H9 (cell line): ENCODE measurements at regions not wholly inside any gene's neighbourhood (a gene's known extent, or its start where the extent isn't known, plus 50 kb on each side); places are given as distances from the start of the nearest gene placed in this dataset.

ENCODE experiments used
- DNase-seq: peaks from one replicate; pipeline ENCODE4 v3.0.0-alpha.2; 2017
- H2AFZ ChIP-seq: one replicate; pipeline ENCODE4 v1.6.1; 2013; ENCODE audit warnings: mild to moderate bottlenecking, low read length, control low read depth, moderate library complexity
- H2AK5ac ChIP-seq: 2 replicates; pipeline ENCODE4 v1.6.1; 2013; ENCODE audit warnings: low read length, control low read depth, mixed read lengths; ENCODE audit not compliant: insufficient read length
- H2BK120ac ChIP-seq: one replicate; pipeline ENCODE4 v1.6.1; 2013; ENCODE audit warnings: low read depth, mild to moderate bottlenecking, low read length, control low read depth, inconsistent platforms; ENCODE audit not compliant: poor library complexity, severe bottlenecking
- H2BK12ac ChIP-seq: 2 replicates; pipeline ENCODE4 v1.6.1; 2013; ENCODE audit warnings: low read length, control low read depth, mixed read lengths, low read depth; ENCODE audit not compliant: insufficient read length
- H2BK15ac ChIP-seq: 2 replicates; pipeline ENCODE4 v1.6.1; 2013; ENCODE audit warnings: low read depth, low read length, control low read depth
- H2BK20ac ChIP-seq: one replicate; pipeline ENCODE4 v1.6.1; 2013; ENCODE audit warnings: low read depth, mild to moderate bottlenecking, low read length, control low read depth, inconsistent platforms; ENCODE audit not compliant: poor library complexity, severe bottlenecking
- H2BK5ac ChIP-seq: 2 replicates; pipeline ENCODE4 v1.6.1; 2013; ENCODE audit warnings: low read length, control low read depth, mixed read lengths; ENCODE audit not compliant: insufficient read length
- H3K14ac ChIP-seq: 2 replicates; pipeline ENCODE4 v1.6.1; 2013; ENCODE audit warnings: low read length, control low read depth; ENCODE audit not compliant: insufficient read depth
- H3K18ac ChIP-seq: 2 replicates; pipeline ENCODE4 v1.6.1; 2013; ENCODE audit warnings: low read depth, mild to moderate bottlenecking, mixed read lengths, low read length, control low read depth; ENCODE audit not compliant: insufficient read length
- H3K23ac ChIP-seq: 2 replicates; pipeline ENCODE4 v1.6.1; 2013; ENCODE audit warnings: low read length, control low read depth, mixed read lengths, low read depth; ENCODE audit not compliant: insufficient read length
- H3K23me2 ChIP-seq: 2 replicates; pipeline ENCODE4 v1.6.1; 2013; ENCODE audit warnings: low read depth, mild to moderate bottlenecking, mixed read lengths, low read length, control low read depth; ENCODE audit not compliant: insufficient read length, poor library complexity, severe bottlenecking
- H3K27ac ChIP-seq: 2 replicates; pipeline ENCODE4 v1.5.1; 2013; ENCODE audit warnings: low read length, control low read depth, mixed read lengths, low read depth; ENCODE audit not compliant: insufficient read length
- H3K27me3 ChIP-seq: 2 replicates; pipeline ENCODE4 v1.6.1; 2013; ENCODE audit warnings: low read length, control low read depth, inconsistent platforms; ENCODE audit not compliant: insufficient read depth
- H3K4ac ChIP-seq: 2 replicates; pipeline ENCODE4 v1.6.1; 2013; ENCODE audit warnings: low read depth, mild to moderate bottlenecking, control low read depth, inconsistent platforms, low read length, moderate library complexity
- H3K4me1 ChIP-seq: 2 replicates; pipeline ENCODE4 v1.6.1; 2013; ENCODE audit warnings: low read length, control low read depth, inconsistent platforms; ENCODE audit not compliant: insufficient read depth
- H3K4me2 ChIP-seq: 2 replicates; pipeline ENCODE4 v1.6.1; 2013; ENCODE audit warnings: low read length, control low read depth, mixed read lengths; ENCODE audit not compliant: insufficient read length, insufficient read depth
- H3K56ac ChIP-seq: 2 replicates; pipeline ENCODE4 v1.6.1; 2013; ENCODE audit warnings: low read depth, mild to moderate bottlenecking, mixed read lengths, low read length, control low read depth; ENCODE audit not compliant: insufficient read length
- H3K79me1 ChIP-seq: 2 replicates; pipeline ENCODE4 v1.6.1; 2013; ENCODE audit warnings: low read depth, mild to moderate bottlenecking, moderate library complexity, low read length, control low read depth, inconsistent platforms; ENCODE audit not compliant: insufficient read depth, poor library complexity, severe bottlenecking
- H3K79me2 ChIP-seq: 2 replicates; pipeline ENCODE4 v1.6.1; 2013; ENCODE audit warnings: low read length, control low read depth, inconsistent platforms; ENCODE audit not compliant: insufficient read depth
- H3K9ac ChIP-seq: 2 replicates; pipeline ENCODE4 v1.6.1; 2013; ENCODE audit warnings: low read length, control low read depth, mixed read lengths; ENCODE audit not compliant: insufficient read length; ENCODE audit errors: extremely low read depth
- H3K9me3 ChIP-seq: one replicate; pipeline ENCODE4 v1.6.1; 2013; ENCODE audit warnings: low read depth, low read length, inconsistent platforms; ENCODE audit not compliant: control insufficient read depth
- H3T11ph ChIP-seq: one replicate; pipeline ENCODE4 v1.6.1; 2013; ENCODE audit warnings: mild to moderate bottlenecking, low read length, control low read depth, inconsistent platforms
- H4K20me1 ChIP-seq: one replicate; pipeline ENCODE4 v1.6.1; 2013; ENCODE audit not compliant: control insufficient read depth, insufficient read length, insufficient read depth
- H4K5ac ChIP-seq: 2 replicates; pipeline ENCODE4 v1.6.1; 2013; ENCODE audit warnings: low read depth, mild to moderate bottlenecking, mixed read lengths, low read length, control low read depth; ENCODE audit not compliant: insufficient read length
- H4K8ac ChIP-seq: replicated peaks from 2 replicates; pipeline ENCODE4 v1.6.1; 2013; ENCODE audit warnings: low read length, control low read depth, mixed read lengths, low read depth; ENCODE audit not compliant: insufficient read length
- H4K91ac ChIP-seq: 2 replicates; pipeline ENCODE4 v1.6.1; 2013; ENCODE audit warnings: low read depth, mild to moderate bottlenecking, moderate library complexity, mixed read lengths, low read length, control low read depth; ENCODE audit not compliant: insufficient read length
- H3K27ac Mint-ChIP-seq, 3 experiments: 2 replicates in 2 of 3; 3 replicates in 1 of 3; pipeline ENCODE4 v1.8.0; 2020 to 2021; ENCODE audit warnings: mixed read lengths in 3 of 3, mild to moderate bottlenecking in 1 of 3, moderate library complexity in 1 of 3
- H3K27me3 Mint-ChIP-seq: 2 replicates; pipeline ENCODE4 v1.8.0; 2021; ENCODE audit warnings: low read depth, mild to moderate bottlenecking, moderate library complexity, mixed read lengths
- H3K36me3 Mint-ChIP-seq, 3 experiments: 2 replicates in 2 of 3; 3 replicates in 1 of 3; pipeline ENCODE4 v1.8.0; 2020 to 2021; ENCODE audit warnings: low read depth in 3 of 3, mixed read lengths in 3 of 3; ENCODE audit not compliant: insufficient read depth in 1 of 3
- H3K4me1 Mint-ChIP-seq, 2 experiments: 2 replicates each; pipeline ENCODE4 v1.8.0; 2020; ENCODE audit warnings: mixed read lengths in 2 of 2
- H3K4me3 Mint-ChIP-seq, 2 experiments: 2 replicates in 1 of 2; 3 replicates in 1 of 2; pipeline ENCODE4 v1.8.0; 2020 to 2021; ENCODE audit warnings: mild to moderate bottlenecking in 2 of 2, mixed read lengths in 2 of 2, moderate library complexity in 1 of 2
- H3K9me3 Mint-ChIP-seq, 2 experiments: 2 replicates in 1 of 2; 3 replicates in 1 of 2; pipeline ENCODE4 v1.8.0; 2020; ENCODE audit warnings: mild to moderate bottlenecking in 2 of 2, mixed read lengths in 2 of 2, moderate library complexity in 1 of 2
- WGBS: extraction: QIAGEN DNeasy Blood & Tissue Kit; methylation state at CpG from one replicate; pipeline ENCODE4 v1.1.7; 2013; ENCODE audit warnings: missing lambda C conversion rate, low lambda C conversion rate, mixed read lengths; ENCODE audit not compliant: insufficient read length; ENCODE audit errors: extremely low coverage; 5-methylcytosine and 5-hydroxymethylcytosine counted together
- TF ChIP-seq, protein P1 (sequence below): fragments of 200-600 bp; sonication (generic); conservative IDR thresholded peaks from 3 replicates; pipeline ENCODE4 v1.8.0; 2021; ENCODE audit warnings: antibody characterized with exemption, mild to moderate bottlenecking

DNA sequence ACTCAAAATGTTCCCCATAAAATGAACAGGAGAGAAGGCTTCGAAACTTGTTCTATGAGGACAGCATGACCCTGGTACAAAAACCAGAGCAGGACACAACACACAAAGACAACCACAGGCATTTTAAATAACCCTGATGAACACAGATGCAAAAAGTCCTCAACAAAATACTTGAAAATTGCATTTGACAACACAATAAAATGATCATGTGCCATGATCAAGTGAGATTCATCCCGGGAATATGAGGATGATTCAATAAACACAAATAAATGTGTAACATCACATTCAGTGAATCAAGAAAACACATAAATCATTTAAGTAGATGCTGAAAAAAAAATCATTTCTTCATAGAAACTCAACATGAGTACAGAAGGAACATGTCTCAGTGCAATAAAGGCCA is 208.4 kb upstream of the WSB1 start:
- no peaks in the 10 kb centered on the region for H3K4me1 ChIP-seq
- H4K20me1 ChIP-seq = no peaks in the 10 kb centered on the region
- Mint-ChIP-seq H3K4me1 (no peaks in the 10 kb centered on the region), H3K27me3 (peaks cover 3% of the 10 kb centered on the region), H3K36me3 (peaks cover 14 to 38% (median 14%) of the 10 kb centered on the region in 3 experiments; a peak in 6 of 7 replicates), H3K4me3 (no peak overlapping the region), H3K27ac (no peak overlapping the region), H3K9me3 (peaks cover 94 to 98% of the 10 kb centered on the region in 2 experiments)
- H3K23ac ChIP-seq = no peak overlapping the region
- no peak overlapping the region for H4K8ac ChIP-seq
- no peak overlapping the region for H2BK12ac ChIP-seq
- H2BK20ac ChIP-seq = no peak overlapping the region
- no peaks in the 10 kb centered on the region for H3K23me2 ChIP-seq
- no peak overlapping the region for H4K91ac ChIP-seq
- no peak overlapping the region for H3K56ac ChIP-seq
- TF ChIP-seq, protein P1, sequence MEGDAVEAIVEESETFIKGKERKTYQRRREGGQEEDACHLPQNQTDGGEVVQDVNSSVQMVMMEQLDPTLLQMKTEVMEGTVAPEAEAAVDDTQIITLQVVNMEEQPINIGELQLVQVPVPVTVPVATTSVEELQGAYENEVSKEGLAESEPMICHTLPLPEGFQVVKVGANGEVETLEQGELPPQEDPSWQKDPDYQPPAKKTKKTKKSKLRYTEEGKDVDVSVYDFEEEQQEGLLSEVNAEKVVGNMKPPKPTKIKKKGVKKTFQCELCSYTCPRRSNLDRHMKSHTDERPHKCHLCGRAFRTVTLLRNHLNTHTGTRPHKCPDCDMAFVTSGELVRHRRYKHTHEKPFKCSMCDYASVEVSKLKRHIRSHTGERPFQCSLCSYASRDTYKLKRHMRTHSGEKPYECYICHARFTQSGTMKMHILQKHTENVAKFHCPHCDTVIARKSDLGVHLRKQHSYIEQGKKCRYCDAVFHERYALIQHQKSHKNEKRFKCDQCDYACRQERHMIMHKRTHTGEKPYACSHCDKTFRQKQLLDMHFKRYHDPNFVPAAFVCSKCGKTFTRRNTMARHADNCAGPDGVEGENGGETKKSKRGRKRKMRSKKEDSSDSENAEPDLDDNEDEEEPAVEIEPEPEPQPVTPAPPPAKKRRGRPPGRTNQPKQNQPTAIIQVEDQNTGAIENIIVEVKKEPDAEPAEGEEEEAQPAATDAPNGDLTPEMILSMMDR = no peak
- no peaks in the 10 kb centered on the region for H3K79me1 ChIP-seq
- H3K9me3 ChIP-seq = peaks cover 76% of the 10 kb centered on the region
- no peak overlapping the region for H3K9ac ChIP-seq
- no peak overlapping the region for H2AK5ac ChIP-seq
- WGBS = no CpG with 5 or more reads among the region's 2 CpGs
- H2BK5ac ChIP-seq = no peak overlapping the region
- no peak overlapping the region for H2BK120ac ChIP-seq
- H2BK15ac ChIP-seq = no peak overlapping the region
- H3K27me3 ChIP-seq = no peaks in the 10 kb centered on the region
- H3T11ph ChIP-seq = no peak overlapping the region
- H3K4me2 ChIP-seq = no peak overlapping the region
- H3K4ac ChIP-seq = no peak overlapping the region
- no peak overlapping the region for H4K5ac ChIP-seq
- no peak overlapping the region for H2AFZ ChIP-seq
- H3K27ac ChIP-seq = no peak overlapping the region
- H3K18ac ChIP-seq = no peak overlapping the region
- no peak overlapping the region for H3K14ac ChIP-seq
- no peaks in the 10 kb centered on the region for H3K79me2 ChIP-seq
- DNase-seq = no peak
